ENCODE measurements at regions not wholly inside any gene's neighbourhood (a gene's known extent, or its start where the extent isn't known, plus 50 kb on each side); places are given as distances from the start of the nearest gene placed in this dataset.

GRCh38 chr20:48076747-48077146 is 291.5 kb upstream of the SULF2 start:
- TF ChIP-seq, protein P1, sequence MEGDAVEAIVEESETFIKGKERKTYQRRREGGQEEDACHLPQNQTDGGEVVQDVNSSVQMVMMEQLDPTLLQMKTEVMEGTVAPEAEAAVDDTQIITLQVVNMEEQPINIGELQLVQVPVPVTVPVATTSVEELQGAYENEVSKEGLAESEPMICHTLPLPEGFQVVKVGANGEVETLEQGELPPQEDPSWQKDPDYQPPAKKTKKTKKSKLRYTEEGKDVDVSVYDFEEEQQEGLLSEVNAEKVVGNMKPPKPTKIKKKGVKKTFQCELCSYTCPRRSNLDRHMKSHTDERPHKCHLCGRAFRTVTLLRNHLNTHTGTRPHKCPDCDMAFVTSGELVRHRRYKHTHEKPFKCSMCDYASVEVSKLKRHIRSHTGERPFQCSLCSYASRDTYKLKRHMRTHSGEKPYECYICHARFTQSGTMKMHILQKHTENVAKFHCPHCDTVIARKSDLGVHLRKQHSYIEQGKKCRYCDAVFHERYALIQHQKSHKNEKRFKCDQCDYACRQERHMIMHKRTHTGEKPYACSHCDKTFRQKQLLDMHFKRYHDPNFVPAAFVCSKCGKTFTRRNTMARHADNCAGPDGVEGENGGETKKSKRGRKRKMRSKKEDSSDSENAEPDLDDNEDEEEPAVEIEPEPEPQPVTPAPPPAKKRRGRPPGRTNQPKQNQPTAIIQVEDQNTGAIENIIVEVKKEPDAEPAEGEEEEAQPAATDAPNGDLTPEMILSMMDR (IDR thresholded peaks at IDR 0.05): no peak
- TF ChIP-seq ATF3 (CRISPR knock-in tag; conservative IDR thresholded peaks at IDR 0.05) (no peak), ETV6 (CRISPR knock-in tag; IDR thresholded peaks at IDR 0.05) (no peak), E2F1 (CRISPR knock-in tag; IDR thresholded peaks at IDR 0.05) (no peak), ARID4B (CRISPR knock-in tag; IDR thresholded peaks at IDR 0.05; ENCODE audit: borderline replicate concordance) (no peak), ELF4 (CRISPR knock-in tag; IDR thresholded peaks at IDR 0.05; ENCODE audit: low read depth) (no peak), JAZF1 (CRISPR knock-in tag; IDR thresholded peaks at IDR 0.05) (no peak), FOXP1 (CRISPR knock-in tag; IDR thresholded peaks at IDR 0.05; ENCODE audit: borderline replicate concordance) (no peak), ZSCAN18 (CRISPR knock-in tag; IDR thresholded peaks at IDR 0.05) (no peak)
